Stomach (tissue), 8 donors: ENCODE measurements at regions not wholly inside any gene's neighbourhood (a gene's known extent, or its start where the extent isn't known, plus 50 kb on each side); places are given as distances from the start of the nearest gene placed in this dataset.

Experiments
- DNase-seq, 2 donors: peaks; one replicate each; pipeline versions ENCODE4 v3.0.0 to v3.0.0-alpha.2; 2013 to 2019
- H3K27ac ChIP-seq, 5 donors: fragments of 200-600 bp in 4 of 5; sonication (generic) in 4 of 5; one replicate each; pipeline ENCODE4 v1.5.1; 2013 to 2019; ENCODE audit warnings: mild to moderate bottlenecking in 1 of 5, moderate library complexity in 1 of 5
- H3K27me3 ChIP-seq, 3 donors: fragments of 200-600 bp; sonication (generic); one replicate each; pipeline ENCODE4 v1.5.1; 2017 to 2019; ENCODE audit warnings: mixed run types in 1 of 3
- H3K36me3 ChIP-seq, 4 donors: fragments of 200-600 bp; sonication (generic); 1 replicate in 3 of 4; 2 replicates in 1 of 4; pipeline ENCODE4 v1.5.1; 2016 to 2019
- H3K4me1 ChIP-seq, 4 donors: fragments of 200-600 bp; sonication (generic); one replicate each; pipeline ENCODE4 v1.5.1; 2016 to 2019
- H3K4me3 ChIP-seq, 4 donors: fragments of 200-600 bp; sonication (generic) in 3 of 4; one replicate each; pipeline ENCODE4 v1.5.1; 2016 to 2019; ENCODE audit warnings: mild to moderate bottlenecking in 1 of 4
- H3K9me3 ChIP-seq, 4 donors: fragments of 200-600 bp; sonication (generic); one replicate each; pipeline ENCODE4 v1.5.1; 2016 to 2019
- EP300 ChIP-seq: sonication (generic); formaldehyde crosslinking; IDR thresholded peaks from one replicate; pipeline ENCODE4 v1.6.1; 2017; ENCODE audit warnings: antibody characterized with exemption
- POLR2A ChIP-seq, 4 donors: fragments of 450-650 bp; IDR thresholded peaks; one replicate each; pipeline ENCODE4 v1.6.1; 2016; ENCODE audit warnings: antibody characterized with exemption in 4 of 4, control low read depth in 2 of 4, mild to moderate bottlenecking in 1 of 4, moderate library complexity in 1 of 4
- POLR2AphosphoS5 ChIP-seq, 3 donors: sonication (generic); formaldehyde crosslinking; IDR thresholded peaks; one replicate each; pipeline ENCODE4 v1.6.1; 2016; ENCODE audit warnings: antibody characterized with exemption in 3 of 3
- WGBS, 5 donors: extraction: QIAGEN DNeasy Blood & Tissue Kit in 3 of 5; methylation state at CpG; one replicate each; pipeline versions ENCODE4 v1.1.5 to v1.1.7; 2013 to 2018; 5-methylcytosine and 5-hydroxymethylcytosine counted together
- intact Hi-C: fragments of 100-400 bp; cut with DNase I; formaldehyde crosslinking; loops from one replicate; pipeline ENCODE4 v1.15.1; 2023; ENCODE audit warnings: low total_unique reads
- TF ChIP-seq, protein P1 (sequence below), 7 experiments: fragments of 450-650 bp in 4 of 7; fragments of 200-600 bp in 3 of 7; sonication (generic) in 3 of 7; IDR thresholded peaks; one replicate each; pipeline ENCODE4 v1.5.1; 2016 to 2019; ENCODE audit warnings: antibody characterized with exemption in 7 of 7, control low read depth in 2 of 7, mild to moderate bottlenecking in 1 of 7
- donor health status: healthy with polysubstance abuse.
- donor health status: Bipolar disorder and iron deficiency.
- donor health status: healthy.

DNA sequence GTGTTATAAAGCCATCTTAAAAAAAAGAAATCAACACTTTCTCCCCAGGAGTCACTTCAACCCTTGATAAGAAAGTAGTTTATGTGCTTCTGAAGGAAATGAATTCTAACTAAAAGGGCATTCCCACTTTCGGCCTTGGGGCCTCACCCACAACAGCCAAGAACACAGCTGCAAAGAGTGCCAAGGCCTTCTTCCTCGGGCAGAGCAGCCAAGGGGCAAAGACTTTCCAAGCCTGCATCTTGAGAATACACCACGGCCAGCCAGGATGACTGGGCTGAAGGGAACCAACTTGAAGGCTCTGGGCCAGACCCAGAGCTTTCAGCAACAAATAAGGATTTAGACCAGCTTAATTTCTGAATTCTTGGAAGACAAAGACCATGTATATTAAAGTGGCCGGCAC lies 60.4 kb upstream of the FOXN3 start:
- Histone ChIP-seq H3K27me3 (no peaks in the 10 kb centered on the region), H3K4me3 (no peak overlapping the region), H3K27ac (no peak overlapping the region), H3K36me3 (peaks cover 0 to 3% (median 0%) of the 10 kb centered on the region in 4 donors), H3K4me1 (peaks cover 0 to 14% (median 9%) of the 10 kb centered on the region in 4 donors), H3K9me3 (no peaks in the 10 kb centered on the region)
- TF ChIP-seq POLR2A (IDR thresholded peaks at IDR 0.05) (no peak), EP300 (no peak), POLR2AphosphoS5 (IDR thresholded peaks at IDR 0.05) (no peak)
- TF ChIP-seq, protein P1, sequence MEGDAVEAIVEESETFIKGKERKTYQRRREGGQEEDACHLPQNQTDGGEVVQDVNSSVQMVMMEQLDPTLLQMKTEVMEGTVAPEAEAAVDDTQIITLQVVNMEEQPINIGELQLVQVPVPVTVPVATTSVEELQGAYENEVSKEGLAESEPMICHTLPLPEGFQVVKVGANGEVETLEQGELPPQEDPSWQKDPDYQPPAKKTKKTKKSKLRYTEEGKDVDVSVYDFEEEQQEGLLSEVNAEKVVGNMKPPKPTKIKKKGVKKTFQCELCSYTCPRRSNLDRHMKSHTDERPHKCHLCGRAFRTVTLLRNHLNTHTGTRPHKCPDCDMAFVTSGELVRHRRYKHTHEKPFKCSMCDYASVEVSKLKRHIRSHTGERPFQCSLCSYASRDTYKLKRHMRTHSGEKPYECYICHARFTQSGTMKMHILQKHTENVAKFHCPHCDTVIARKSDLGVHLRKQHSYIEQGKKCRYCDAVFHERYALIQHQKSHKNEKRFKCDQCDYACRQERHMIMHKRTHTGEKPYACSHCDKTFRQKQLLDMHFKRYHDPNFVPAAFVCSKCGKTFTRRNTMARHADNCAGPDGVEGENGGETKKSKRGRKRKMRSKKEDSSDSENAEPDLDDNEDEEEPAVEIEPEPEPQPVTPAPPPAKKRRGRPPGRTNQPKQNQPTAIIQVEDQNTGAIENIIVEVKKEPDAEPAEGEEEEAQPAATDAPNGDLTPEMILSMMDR (IDR thresholded peaks at IDR 0.05) = no peak
- DNase-seq = peak in 1 of 2 donors; percentile 29
- intact Hi-C loops = no loop called here
- 30 to 52% (median 40%) methylated on average over 4 of the region's 4 CpGs for WGBS, 5 donors

GRCh38 chr14:89476354-89476896 lies 59.4 kb upstream of the FOXN3 start:
- 91 to 96% (median 94%) methylated on average over 10 of the region's 10 CpGs for WGBS, 5 donors
- no peak for DNase-seq
- intact Hi-C loops = no loop called here
- no peak overlapping the region for H3K4me3 ChIP-seq
- H3K9me3 ChIP-seq = no peaks in the 10 kb centered on the region
- H3K36me3 ChIP-seq = peaks cover 0 to 3% (median 0%) of the 10 kb centered on the region in 4 donors
- H3K27ac ChIP-seq = no peak overlapping the region
- H3K27me3 ChIP-seq = no peaks in the 10 kb centered on the region
- peaks cover 0 to 15% (median 9%) of the 10 kb centered on the region in 4 donors for H3K4me1 ChIP-seq
- TF ChIP-seq POLR2A (IDR thresholded peaks at IDR 0.05) (no peak), POLR2AphosphoS5 (IDR thresholded peaks at IDR 0.05) (no peak), EP300 (no peak)
- TF ChIP-seq, protein P1 (IDR thresholded peaks at IDR 0.05) = no peak

- H3K4me3 ChIP-seq = no peak overlapping the region
These were observed 57.4 kb upstream of the FOXN3 start for GRCh38 chr14:89474464-89474863.

DNA sequence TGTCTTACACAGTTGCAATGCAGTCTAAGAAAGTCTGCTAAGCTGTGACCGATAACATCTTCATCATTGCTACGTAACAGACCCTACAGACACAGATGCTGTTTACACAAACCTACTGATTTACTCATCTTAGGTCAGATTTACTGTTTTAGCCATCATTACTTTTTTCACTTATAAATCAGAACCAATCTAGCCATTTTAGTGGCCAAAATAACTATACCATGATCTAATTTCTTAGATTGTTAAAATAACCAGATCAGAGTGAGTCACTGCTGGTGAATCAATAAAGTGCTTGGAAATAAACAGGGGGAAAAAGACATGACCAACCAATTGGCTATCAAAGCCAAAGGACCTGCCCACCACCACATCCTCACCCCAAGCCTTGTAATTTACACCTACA lies 57.0 kb upstream of the FOXN3 start:
- Histone ChIP-seq H3K36me3 (no peaks in the 10 kb centered on the region), H3K27ac (no peak overlapping the region), H3K4me3 (no peak overlapping the region), H3K4me1 (peaks cover 7 to 35% (median 20%) of the 10 kb centered on the region in 4 donors), H3K9me3 (no peaks in the 10 kb centered on the region), H3K27me3 (no peaks in the 10 kb centered on the region)
- no peak for DNase-seq
- intact Hi-C loops = no loop called here
- WGBS, 5 donors = 94 to 98% (median 95%) methylated on average over 2 of the region's 2 CpGs
- TF ChIP-seq POLR2AphosphoS5 (IDR thresholded peaks at IDR 0.05) (no peak), EP300 (no peak), POLR2A (IDR thresholded peaks at IDR 0.05) (no peak)
- TF ChIP-seq, protein P1 (IDR thresholded peaks at IDR 0.05) = no peak

More at GRCh38 chr14:89474464-89474863, 57.4 kb upstream of the FOXN3 start:
- Histone ChIP-seq H3K36me3 (no peaks in the 10 kb centered on the region), H3K9me3 (no peaks in the 10 kb centered on the region), H3K27me3 (no peaks in the 10 kb centered on the region), H3K4me1 (peaks cover 7 to 35% (median 20%) of the 10 kb centered on the region in 4 donors), H3K27ac (no peak overlapping the region)
- no peak for DNase-seq
- 69 to 77% (median 74%) methylated on average over 4 of the region's 4 CpGs for WGBS, 5 donors
- no peak for TF ChIP-seq POLR2AphosphoS5 (IDR thresholded peaks at IDR 0.05)
- TF ChIP-seq EP300 = no peak
- TF ChIP-seq, protein P1 (IDR thresholded peaks at IDR 0.05) = no peak
- no peak for TF ChIP-seq POLR2A (IDR thresholded peaks at IDR 0.05)
- intact Hi-C loops = no loop called here
